Left kidney (tissue), 1 donor: ENCODE measurements at regions not wholly inside any gene's neighbourhood (a gene's known extent, or its start where the extent isn't known, plus 50 kb on each side); places are given as distances from the start of the nearest gene placed in this dataset.

Experiments used
- DNase-seq: peaks from one replicate; pipeline ENCODE4 v3.0.0-alpha.2; 2013

- DNase-seq = no peak
Measured at GRCh38 chr10:4196183-4196582, 411.2 kb upstream of the KLF6 start.

GRCh38 chr10:4195213-4195612 is 410.2 kb upstream of the KLF6 start:
- DNase-seq = no peak

GRCh38 chr10:4194231-4194630 is 409.2 kb upstream of the KLF6 start:
- no peak for DNase-seq

- DNase-seq = no peak
Measured at GRCh38 chr10:4191894-4192293, 406.9 kb upstream of the KLF6 start.

GRCh38 chr10:4191354-4191753 is 406.3 kb upstream of the KLF6 start:
- DNase-seq = no peak

- DNase-seq = no peak
Measured at GRCh38 chr10:4190876-4191275, 405.9 kb upstream of the KLF6 start.

GRCh38 chr10:4189281-4189680 is 404.3 kb upstream of the KLF6 start:
- DNase-seq = no peak

GRCh38 chr10:4188406-4188805 is 403.4 kb upstream of the KLF6 start:
- no peak for DNase-seq

GRCh38 chr10:4186849-4187540 is 402.0 kb upstream of the KLF6 start:
- no peak for DNase-seq

- DNase-seq = no peak
Measured at GRCh38 chr10:4183761-4184261, 398.8 kb upstream of the KLF6 start.

GRCh38 chr10:4181621-4182049 is 396.6 kb upstream of the KLF6 start:
- DNase-seq = no peak

- DNase-seq = no peak
Measured at GRCh38 chr10:4181081-4181480, 396.1 kb upstream of the KLF6 start.

- no peak for DNase-seq
Measured at GRCh38 chr10:4177791-4178190, 392.8 kb upstream of the KLF6 start.

GRCh38 chr10:4176500-4177281 is 391.7 kb upstream of the KLF6 start:
- DNase-seq = no peak

- no peak for DNase-seq
Measured at GRCh38 chr10:4174197-4174596, 389.2 kb upstream of the KLF6 start.

GRCh38 chr10:4170633-4171314 is 385.8 kb upstream of the KLF6 start:
- no peak for DNase-seq

GRCh38 chr10:4170181-4170580 is 385.2 kb upstream of the KLF6 start:
- no peak for DNase-seq

- DNase-seq = no peak
Measured at GRCh38 chr10:4169448-4169847, 384.4 kb upstream of the KLF6 start.

GRCh38 chr10:4167216-4167615 is 382.2 kb upstream of the KLF6 start:
- no peak for DNase-seq

- no peak for DNase-seq
Measured at GRCh38 chr10:4162571-4163286, 377.7 kb upstream of the KLF6 start.

- DNase-seq = no peak
Measured at GRCh38 chr10:4159173-4159572, 374.2 kb upstream of the KLF6 start.

GRCh38 chr10:4154191-4154715 is 369.2 kb upstream of the KLF6 start:
- DNase-seq = no peak
